ENCODE measurements at regions not wholly inside any gene's neighbourhood (a gene's known extent, or its start where the extent isn't known, plus 50 kb on each side); places are given as distances from the start of the nearest gene placed in this dataset.

- Histone ChIP-seq H3K4me2 (no peak overlapping the region), H3K4me1 (peaks cover 33% of the 10 kb centered on the region), H3K4me3 (no peak overlapping the region), H3K9me3 (no peaks in the 10 kb centered on the region), H3K27ac (no peak overlapping the region)
- FAIRE-seq (no peak), DNase-seq (ENCODE audit: low read depth in 1 of 2, low spot score in 1 of 2) (no peak), ATAC-seq (no peak)
- TF ChIP-seq REST (IDR thresholded peaks at IDR 0.05) (no peak), FOSB (CRISPR knock-in tag; IDR thresholded peaks at IDR 0.05) (no peak), CEBPB (IDR thresholded peaks at IDR 0.05) (no peak), FOXS1 (CRISPR knock-in tag; IDR thresholded peaks at IDR 0.05) (no peak), RAD21 (conservative IDR thresholded peaks at IDR 0.05 in 1 of 2, IDR thresholded peaks at IDR 0.05 in 1 of 2) (no peak)
- TF ChIP-seq, protein P1, sequence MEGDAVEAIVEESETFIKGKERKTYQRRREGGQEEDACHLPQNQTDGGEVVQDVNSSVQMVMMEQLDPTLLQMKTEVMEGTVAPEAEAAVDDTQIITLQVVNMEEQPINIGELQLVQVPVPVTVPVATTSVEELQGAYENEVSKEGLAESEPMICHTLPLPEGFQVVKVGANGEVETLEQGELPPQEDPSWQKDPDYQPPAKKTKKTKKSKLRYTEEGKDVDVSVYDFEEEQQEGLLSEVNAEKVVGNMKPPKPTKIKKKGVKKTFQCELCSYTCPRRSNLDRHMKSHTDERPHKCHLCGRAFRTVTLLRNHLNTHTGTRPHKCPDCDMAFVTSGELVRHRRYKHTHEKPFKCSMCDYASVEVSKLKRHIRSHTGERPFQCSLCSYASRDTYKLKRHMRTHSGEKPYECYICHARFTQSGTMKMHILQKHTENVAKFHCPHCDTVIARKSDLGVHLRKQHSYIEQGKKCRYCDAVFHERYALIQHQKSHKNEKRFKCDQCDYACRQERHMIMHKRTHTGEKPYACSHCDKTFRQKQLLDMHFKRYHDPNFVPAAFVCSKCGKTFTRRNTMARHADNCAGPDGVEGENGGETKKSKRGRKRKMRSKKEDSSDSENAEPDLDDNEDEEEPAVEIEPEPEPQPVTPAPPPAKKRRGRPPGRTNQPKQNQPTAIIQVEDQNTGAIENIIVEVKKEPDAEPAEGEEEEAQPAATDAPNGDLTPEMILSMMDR (IDR thresholded peaks at IDR 0.05): no peak
- TF ChIP-seq, protein P2, sequence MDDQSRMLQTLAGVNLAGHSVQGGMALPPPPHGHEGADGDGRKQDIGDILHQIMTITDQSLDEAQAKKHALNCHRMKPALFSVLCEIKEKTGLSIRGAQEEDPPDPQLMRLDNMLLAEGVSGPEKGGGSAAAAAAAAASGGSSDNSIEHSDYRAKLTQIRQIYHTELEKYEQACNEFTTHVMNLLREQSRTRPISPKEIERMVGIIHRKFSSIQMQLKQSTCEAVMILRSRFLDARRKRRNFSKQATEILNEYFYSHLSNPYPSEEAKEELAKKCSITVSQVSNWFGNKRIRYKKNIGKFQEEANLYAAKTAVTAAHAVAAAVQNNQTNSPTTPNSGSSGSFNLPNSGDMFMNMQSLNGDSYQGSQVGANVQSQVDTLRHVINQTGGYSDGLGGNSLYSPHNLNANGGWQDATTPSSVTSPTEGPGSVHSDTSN (IDR thresholded peaks at IDR 0.05): no peak
- ChIA-PET POLR2A (no interaction called here), CTCF (no interaction called here)
- WGBS (ENCODE audit: missing lambda C conversion rate): 84% methylated on average over 8 of the region's 8 CpGs
These were observed 119.8 kb downstream of the RGS21 start for GRCh38 chr1:192436441-192437078.

- H3K9me3 ChIP-seq: no peaks in the 10 kb centered on the region
- TF ChIP-seq POLR2AphosphoS2 (conservative IDR thresholded peaks at IDR 0.05; ENCODE audit: low read length): no peak
- no peak for TF ChIP-seq MYC (IDR thresholded peaks at IDR 0.05; ENCODE audit: borderline replicate concordance, low read length)
- no peak for TF ChIP-seq MAZ (IDR thresholded peaks at IDR 0.05; ENCODE audit: borderline replicate concordance, low read depth, low read length)
- TF ChIP-seq FOXS1 (CRISPR knock-in tag; IDR thresholded peaks at IDR 0.05): no peak
- TF ChIP-seq TFCP2L1 (CRISPR knock-in tag; IDR thresholded peaks at IDR 0.05): no peak
- no peak for TF ChIP-seq EHF (CRISPR knock-in tag; IDR thresholded peaks at IDR 0.05)
- no peak for TF ChIP-seq FOSB (CRISPR knock-in tag; IDR thresholded peaks at IDR 0.05)
- TF ChIP-seq CBX8 (IDR thresholded peaks at IDR 0.05): no peak
- TF ChIP-seq, protein P3, sequence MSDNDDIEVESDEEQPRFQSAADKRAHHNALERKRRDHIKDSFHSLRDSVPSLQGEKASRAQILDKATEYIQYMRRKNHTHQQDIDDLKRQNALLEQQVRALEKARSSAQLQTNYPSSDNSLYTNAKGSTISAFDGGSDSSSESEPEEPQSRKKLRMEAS (IDR thresholded peaks at IDR 0.05): no peak
- TF ChIP-seq RARB (CRISPR knock-in tag; IDR thresholded peaks at IDR 0.05): no peak
- TF ChIP-seq KDM5A (IDR thresholded peaks at IDR 0.05): no peak
- no peak for TF ChIP-seq BHLHE40 (IDR thresholded peaks at IDR 0.05; ENCODE audit: low read depth, low read length)
- no peak for TF ChIP-seq ESRRA (IDR thresholded peaks at IDR 0.05; ENCODE audit: borderline replicate concordance, low read length)
- no peak for TF ChIP-seq SMC3 (IDR thresholded peaks at IDR 0.05)
- TF ChIP-seq, protein P1 (IDR thresholded peaks at IDR 0.05): no peak
- TF ChIP-seq, protein P4, sequence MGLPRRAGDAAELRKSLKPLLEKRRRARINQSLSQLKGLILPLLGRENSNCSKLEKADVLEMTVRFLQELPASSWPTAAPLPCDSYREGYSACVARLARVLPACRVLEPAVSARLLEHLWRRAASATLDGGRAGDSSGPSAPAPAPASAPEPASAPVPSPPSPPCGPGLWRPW (IDR thresholded peaks at IDR 0.05): no peak
- TF ChIP-seq MAFK (IDR thresholded peaks at IDR 0.05; ENCODE audit: partially characterized antibody): no peak
- no peak for TF ChIP-seq GATA3 (IDR thresholded peaks at IDR 0.05; ENCODE audit: borderline replicate concordance)
- no peak for TF ChIP-seq ZC3H11A (IDR thresholded peaks at IDR 0.05)
- TF ChIP-seq NR3C1 (IDR thresholded peaks at IDR 0.05): no peak
- DNase-seq (ENCODE audit: low read depth in 1 of 2, low spot score in 1 of 2): no peak
- no peak for FAIRE-seq
- no peak overlapping the region for H3K4me3 ChIP-seq
- WGBS (ENCODE audit: missing lambda C conversion rate): 63% methylated on average over 3 of the region's 3 CpGs
- ATAC-seq: peak in 1 of 2 experiments; percentile 18; a peak in 2 of 6 replicates
- peak overlapping the region; percentile 51 to 69 for H3K27ac ChIP-seq
- POLR2A ChIA-PET: no interaction called here
- H3K4me2 ChIP-seq: peak overlapping the region; percentile 59
- CTCF ChIA-PET: no interaction called here
- peaks cover 44% of the 10 kb centered on the region for H3K4me1 ChIP-seq
These were observed 121.9 kb downstream of the RGS21 start for GRCh38 chr1:192438737-192439136.

All from A549 (cell line).